Spleen (tissue), 7 donors: ENCODE measurements at regions not wholly inside any gene's neighbourhood (a gene's known extent, or its start where the extent isn't known, plus 50 kb on each side); places are given as distances from the start of the nearest gene placed in this dataset.

Experiments used
- CTCF ChIP-seq, 11 experiments: fragments of 200-600 bp in 7 of 11; fragments of 450-650 bp in 4 of 11; sonication (generic) in 4 of 11; IDR thresholded peaks in 8 of 11; conservative IDR thresholded peaks in 3 of 11; 1 replicate in 7 of 11; 2 replicates in 4 of 11; pipeline versions ENCODE4 v1.4.0 to v1.8.0; 2016 to 2021; ENCODE audit warnings: antibody characterized with exemption in 11 of 11, inconsistent platforms in 4 of 11, mild to moderate bottlenecking in 1 of 11
- POLR2AphosphoS5 ChIP-seq, 3 donors: sonication (generic); formaldehyde crosslinking; IDR thresholded peaks; one replicate each; pipeline ENCODE4 v1.5.1; 2017; ENCODE audit warnings: antibody characterized with exemption in 3 of 3
- donor health status: DM: no; HTN: no; CAD: no; lungs with moderate emphysema.
- donor health status: DM: no; HTN: no; CAD: no.
- donor health status: DM: no; HTN: no; CAD: no.

DNA sequence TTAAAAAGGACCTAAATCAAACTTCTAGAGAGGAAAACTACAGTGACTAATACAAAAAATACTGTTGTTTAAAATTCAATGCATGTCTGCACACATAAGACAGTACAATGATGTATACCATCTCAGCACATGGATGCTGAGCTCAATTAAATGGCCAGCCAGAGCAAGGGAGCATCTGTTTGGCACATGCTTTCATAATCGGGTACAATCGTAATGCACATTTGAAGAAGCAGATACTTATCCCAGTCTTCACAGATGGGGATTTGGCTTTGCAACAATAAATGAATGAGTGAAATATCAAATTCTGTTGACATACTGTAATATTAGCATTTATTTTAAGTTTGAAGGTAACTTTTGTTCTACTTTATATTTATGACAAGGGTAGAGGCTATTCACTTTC, 187.8 kb downstream of the CRPPA start:
- TF ChIP-seq POLR2AphosphoS5 (IDR thresholded peaks at IDR 0.05): no peak
- TF ChIP-seq CTCF (IDR thresholded peaks at IDR 0.05 in 8 of 11, conservative IDR thresholded peaks at IDR 0.05 in 3 of 11): no peak
